Uterus (tissue), 3 donors: ENCODE measurements at regions not wholly inside any gene's neighbourhood (a gene's known extent, or its start where the extent isn't known, plus 50 kb on each side); places are given as distances from the start of the nearest gene placed in this dataset.
"Not testable (repeated sequence)": the region's sequence is repeated elsewhere in the genome, so short reads cannot be mapped to it uniquely, and the experiment has no call there.

ENCODE experiments used
- DNase-seq, 2 donors: peaks; one replicate each; pipeline ENCODE4 v3.0.0-alpha.2; 2019 to 2020
- H3K27ac ChIP-seq, 2 donors: fragments of 200-600 bp; sonication (generic); 1 replicate in 1 of 2; 2 replicates in 1 of 2; pipeline ENCODE4 v1.5.1; 2016 to 2018
- H3K27me3 ChIP-seq, 2 donors: fragments of 200-600 bp; sonication (generic); one replicate each; pipeline ENCODE4 v1.5.1; 2018 to 2019; ENCODE audit warnings: control low read depth in 1 of 2
- H3K36me3 ChIP-seq, 2 donors: fragments of 200-600 bp; sonication (generic); one replicate each; pipeline ENCODE4 v1.5.1; 2019; ENCODE audit warnings: control low read depth in 1 of 2
- H3K4me1 ChIP-seq, 2 donors: fragments of 200-600 bp; sonication (generic); one replicate each; pipeline ENCODE4 v1.5.1; 2018 to 2019; ENCODE audit warnings: control low read depth in 1 of 2
- H3K4me3 ChIP-seq, 2 donors: fragments of 200-600 bp; sonication (generic); 1 replicate in 1 of 2; 2 replicates in 1 of 2; pipeline ENCODE4 v1.5.1; 2018 to 2019; ENCODE audit warnings: mild to moderate bottlenecking in 1 of 2
- H3K9me3 ChIP-seq, 2 donors: fragments of 200-600 bp; sonication (generic); one replicate each; pipeline ENCODE4 v1.5.1; 2019; ENCODE audit warnings: control low read depth in 1 of 2
- CTCF ChIP-seq, 4 experiments: fragments of 200-600 bp in 2 of 4; fragments of 450-650 bp in 2 of 4; sonication (generic) in 2 of 4; IDR thresholded peaks; one replicate each; pipeline ENCODE4 v1.5.1; 2016 to 2019; ENCODE audit warnings: antibody characterized with exemption in 4 of 4, mild to moderate bottlenecking in 2 of 4, moderate library complexity in 1 of 4
- POLR2A ChIP-seq, 2 donors: fragments of 450-650 bp; IDR thresholded peaks; one replicate each; pipeline ENCODE4 v1.6.1; 2016; ENCODE audit warnings: antibody characterized with exemption in 2 of 2, mild to moderate bottlenecking in 1 of 2, moderate library complexity in 1 of 2
- intact Hi-C: fragments of 100-400 bp; cut with DNase I; formaldehyde crosslinking; loops from one replicate; pipeline ENCODE4 v1.15.1; 2023; ENCODE audit warnings: low total_unique reads
- donor health status: DM: yes; HTN: yes; CAD: no.

- Histone ChIP-seq H3K27me3 (no peaks in the 10 kb centered on the region), H3K4me3 (no peak overlapping the region), H3K36me3 (no peaks in the 10 kb centered on the region), H3K9me3 (no peaks in the 10 kb centered on the region), H3K27ac (no peak overlapping the region), H3K4me1 (no peaks in the 10 kb centered on the region)
- intact Hi-C loops: no loop called here
- TF ChIP-seq CTCF (IDR thresholded peaks at IDR 0.05): no peak
- DNase-seq: no peak
Measured at GRCh38 chr1:203995228-203995627, 77.7 kb upstream of the SOX13 start.

- no peak overlapping the region for H3K27ac ChIP-seq
- no peak for DNase-seq
- intact Hi-C loops: no loop called here
Measured at GRCh38 chr1:203996126-203996525, 76.8 kb upstream of the SOX13 start.

GRCh38 chr1:203998571-203998970, 74.3 kb upstream of the SOX13 start:
- not testable (repeated sequence) for H3K36me3 ChIP-seq

More at GRCh38 chr1:203996126-203996525, 76.8 kb upstream of the SOX13 start:
- Histone ChIP-seq H3K9me3 (no peaks in the 10 kb centered on the region), H3K27me3 (no peaks in the 10 kb centered on the region), H3K4me1 (no peaks in the 10 kb centered on the region), H3K36me3 (no peaks in the 10 kb centered on the region), H3K4me3 (no peak overlapping the region)
- no peak for TF ChIP-seq POLR2A (IDR thresholded peaks at IDR 0.05)
- no peak for TF ChIP-seq CTCF (IDR thresholded peaks at IDR 0.05)

GRCh38 chr1:203999618-204000017, 73.3 kb upstream of the SOX13 start:
- intact Hi-C loops: no loop called here
- H3K27ac ChIP-seq: no peak overlapping the region
- TF ChIP-seq POLR2A (IDR thresholded peaks at IDR 0.05): no peak

More at GRCh38 chr1:203998571-203998970, 74.3 kb upstream of the SOX13 start:
- H3K27ac ChIP-seq, H3K4me1 ChIP-seq, H3K9me3 ChIP-seq, H3K4me3 ChIP-seq, H3K27me3 ChIP-seq, DNase-seq, intact Hi-C loops: not testable (repeated sequence)

GRCh38 chr1:204001166-204001901, 71.6 kb upstream of the SOX13 start:
- Histone ChIP-seq H3K27ac (no peak overlapping the region), H3K36me3 (no peaks in the 10 kb centered on the region), H3K4me3 (no peak overlapping the region), H3K4me1 (no peaks in the 10 kb centered on the region), H3K9me3 (no peaks in the 10 kb centered on the region), H3K27me3 (no peaks in the 10 kb centered on the region)
- no peak for DNase-seq
- intact Hi-C loops: no loop called here
- TF ChIP-seq POLR2A (IDR thresholded peaks at IDR 0.05) (no peak), CTCF (IDR thresholded peaks at IDR 0.05) (no peak)

More at GRCh38 chr1:203999618-204000017, 73.3 kb upstream of the SOX13 start:
- H3K9me3 ChIP-seq: no peaks in the 10 kb centered on the region
- no peaks in the 10 kb centered on the region for H3K36me3 ChIP-seq
- DNase-seq: no peak
- H3K4me3 ChIP-seq: no peak overlapping the region
- H3K27me3 ChIP-seq: no peaks in the 10 kb centered on the region
- no peaks in the 10 kb centered on the region for H3K4me1 ChIP-seq

GRCh38 chr1:204002614-204003013, 70.3 kb upstream of the SOX13 start:
- Histone ChIP-seq H3K4me1 (no peaks in the 10 kb centered on the region), H3K9me3 (no peaks in the 10 kb centered on the region), H3K36me3 (no peaks in the 10 kb centered on the region), H3K27ac (no peak overlapping the region), H3K4me3 (no peak overlapping the region), H3K27me3 (no peaks in the 10 kb centered on the region)
- TF ChIP-seq CTCF (IDR thresholded peaks at IDR 0.05) (no peak), POLR2A (IDR thresholded peaks at IDR 0.05) (no peak)
- no peak for DNase-seq
- intact Hi-C loops: no loop called here
